K562 (cell line): ENCODE measurements at regions not wholly inside any gene's neighbourhood (a gene's known extent, or its start where the extent isn't known, plus 50 kb on each side); places are given as distances from the start of the nearest gene placed in this dataset.

Experiments used
- ATAC-seq: fragments of 200-7000 bp; cut with Tn5 transposase; 3 replicates; pipeline ENCODE4 v1.9.1; 2020; ENCODE audit warnings: moderate library complexity
- BruUV-seq: library from RNA; stranded (reverse); fragments of 400-500 nt; replicated peaks from 2 replicates; lab custom pipeline; 2021; lab: Mats Ljungman, UMichigan
- CTCF ChIA-PET: fragments of 300-600 bp; formaldehyde crosslinking; extraction: SDS; loops from one replicate; lab custom pipeline; 2021; ENCODE audit warnings: low intra/inter-chr PET ratio; lab: Yijun Ruan, JAX
- POLR2A ChIA-PET: fragments of 300-600, 350-650 bp; sonication (Branson Sonifier 250); formaldehyde crosslinking; extraction: SDS; loops from one replicate; lab custom pipeline; 2021; ENCODE audit warnings: antibody characterized with exemption, inconsistent platforms; lab: Yijun Ruan, JAX
- DNase-seq, 4 experiments: peaks; one replicate each; pipeline versions ENCODE4 v3.0.0 to v3.0.0-alpha.2; 2011 to 2018; ENCODE audit warnings: low spot score in 3 of 4, mixed read lengths in 3 of 4; ENCODE audit errors: extremely low read depth in 1 of 4
- FAIRE-seq: peaks from 2 replicates; lab custom pipeline; 2011; peaks lifted over from hg19 to GRCh38; lab: Jason Lieb, UNC
- H2AFZ ChIP-seq: 2 replicates; pipeline ENCODE4 v1.6.0; 2011; ENCODE audit warnings: low read depth, low read length, control low read depth, inconsistent platforms
- H3K27ac ChIP-seq: fragments of 200-600 bp; 3 replicates; pipeline ENCODE4 v1.8.0; 2011; ENCODE audit warnings: low read depth, mild to moderate bottlenecking, control low read depth, inconsistent platforms, low read length, moderate library complexity, mixed read lengths; ENCODE audit errors: extremely low read depth
- H3K27me3 ChIP-seq, 2 experiments: fragments of 300-600 bp in 1 of 2; 2 replicates in 1 of 2; 3 replicates in 1 of 2; pipeline versions ENCODE4 v1.6.0 to v1.8.0; 2011; ENCODE audit warnings: inconsistent platforms in 2 of 2, low read length in 2 of 2, mild to moderate bottlenecking in 1 of 2, mixed read lengths in 1 of 2, moderate library complexity in 1 of 2; ENCODE audit not compliant: control insufficient read depth in 2 of 2, insufficient read depth in 2 of 2
- H3K36me3 ChIP-seq: fragments of 300-600 bp; 3 replicates; pipeline ENCODE4 v1.8.0; 2011; ENCODE audit warnings: mild to moderate bottlenecking, low read length, inconsistent platforms; ENCODE audit not compliant: control insufficient read depth, insufficient read depth
- H3K4me1 ChIP-seq, 2 experiments: fragments of 200-600 bp in 1 of 2; replicated peaks in 1 of 2; 2 replicates in 1 of 2; 3 replicates in 1 of 2; pipeline versions ENCODE4 v1.5.1 to v1.8.0; 2011; ENCODE audit warnings: inconsistent platforms in 2 of 2, low read length in 2 of 2, mild to moderate bottlenecking in 1 of 2, mixed read lengths in 1 of 2, moderate library complexity in 1 of 2; ENCODE audit not compliant: control insufficient read depth in 2 of 2, insufficient read depth in 2 of 2
- H3K4me2 ChIP-seq: 2 replicates; pipeline ENCODE4 v1.6.1; 2011; ENCODE audit warnings: low read length, control low read depth, inconsistent platforms, mixed read lengths; ENCODE audit not compliant: insufficient read depth
- H3K4me3 ChIP-seq: fragments of 200-600 bp; sonication (generic), shearing (Covaris generic); 2 replicates; pipeline ENCODE4 v1.5.1; 2016; ENCODE audit warnings: control low read depth, inconsistent platforms
- H3K79me2 ChIP-seq: fragments of 200-600 bp; 3 replicates; pipeline ENCODE4 v1.8.0; 2011; ENCODE audit warnings: low read length, inconsistent platforms; ENCODE audit not compliant: control insufficient read depth, insufficient read depth
- H3K9ac ChIP-seq, 2 experiments: 2 replicates each; pipeline versions ENCODE4 v1.6.0 to v1.6.1; 2011; ENCODE audit warnings: low read depth in 2 of 2, low read length in 2 of 2, control low read depth in 1 of 2, inconsistent platforms in 1 of 2, mild to moderate bottlenecking in 1 of 2, mixed read lengths in 1 of 2; ENCODE audit not compliant: insufficient read depth in 1 of 2
- H3K9me1 ChIP-seq: one replicate; pipeline ENCODE4 v1.6.0; 2011; ENCODE audit warnings: inconsistent platforms, mild to moderate bottlenecking, low read length, moderate library complexity; ENCODE audit not compliant: control insufficient read depth, insufficient read depth
- H3K9me3 ChIP-seq: replicated peaks from 2 replicates; pipeline ENCODE4 v1.5.1; 2011; ENCODE audit warnings: low read depth, low read length, inconsistent platforms; ENCODE audit not compliant: control insufficient read depth, insufficient read depth
- H4K20me1 ChIP-seq: replicated peaks from 2 replicates; pipeline ENCODE4 v1.6.1; 2011; ENCODE audit warnings: low read length, inconsistent platforms, mixed read lengths; ENCODE audit not compliant: control insufficient read depth, insufficient read depth
- E2F6 ChIP-seq, 2 experiments: IDR thresholded peaks; 2 replicates each; pipeline ENCODE4 v1.6.1; 2011; ENCODE audit warnings: borderline replicate concordance in 1 of 2, control low read depth in 1 of 2, low read depth in 1 of 2, low read length in 1 of 2, mild to moderate bottlenecking in 1 of 2, mixed read lengths in 1 of 2, moderate library complexity in 1 of 2; ENCODE audit not compliant: insufficient read depth in 1 of 2, insufficient read length in 1 of 2, poor library complexity in 1 of 2, severe bottlenecking in 1 of 2; ENCODE audit errors: extremely low read depth in 1 of 2
- ETS1 ChIP-seq: conservative IDR thresholded peaks from 2 replicates; pipeline ENCODE4 v1.6.1; 2011; ENCODE audit warnings: low read depth, mild to moderate bottlenecking, low read length; ENCODE audit not compliant: control insufficient read depth
- FOXA1 ChIP-seq: fragments of 450-650 bp; IDR thresholded peaks from 2 replicates; pipeline ENCODE4 v1.6.1; 2016; ENCODE audit warnings: mild to moderate bottlenecking, borderline replicate concordance
- NBN ChIP-seq: fragments of 450-650 bp; IDR thresholded peaks from 2 replicates; pipeline ENCODE4 v1.6.1; 2016; ENCODE audit warnings: low read depth, mild to moderate bottlenecking
- NONO ChIP-seq, 2 experiments: fragments of 200-400 bp in 1 of 2; fragments of 450-650 bp in 1 of 2; formaldehyde crosslinking in 1 of 2; IDR thresholded peaks; 2 replicates each; pipeline ENCODE4 v1.6.1; 2017; ENCODE audit warnings: low read depth in 2 of 2, mild to moderate bottlenecking in 2 of 2, moderate library complexity in 2 of 2, low read length in 1 of 2
- RBM22 ChIP-seq: fragments of 200-400 bp; formaldehyde crosslinking; IDR thresholded peaks from 2 replicates; pipeline ENCODE4 v1.6.1; 2018; ENCODE audit warnings: low read length, low read depth; ENCODE audit not compliant: poor library complexity, severe bottlenecking
- RFX5 ChIP-seq: IDR thresholded peaks from 2 replicates; pipeline ENCODE4 v1.6.1; 2011; ENCODE audit warnings: low read depth, mild to moderate bottlenecking, improper control_type of control experiment, low read length
- SAFB ChIP-seq: fragments of 200-400 bp; formaldehyde crosslinking; IDR thresholded peaks from 2 replicates; pipeline ENCODE4 v1.6.1; 2017; ENCODE audit warnings: low read depth, low read length, borderline replicate concordance
- SPI1 ChIP-seq: IDR thresholded peaks from 2 replicates; pipeline ENCODE4 v1.6.1; 2011; ENCODE audit warnings: low read depth, low read length, control low read depth, borderline replicate concordance
- SRSF7 ChIP-seq: fragments of 200-400 bp; formaldehyde crosslinking; optimal IDR thresholded peaks from 2 replicates; pipeline ENCODE3; 2017; ENCODE audit warnings: mild to moderate bottlenecking, low read depth, low read length
- TSC22D4 ChIP-seq: fragments of 450-650 bp; IDR thresholded peaks from 2 replicates; pipeline ENCODE4 v1.6.1; 2016; ENCODE audit warnings: missing genetic modification characterization, missing biosample characterization, control low read depth
- XRCC4 ChIP-seq: IDR thresholded peaks from one replicate; pipeline ENCODE4 v1.6.1; 2011; ENCODE audit not compliant: insufficient read depth, insufficient read length; ENCODE audit errors: extremely low read depth
- ZNF146 ChIP-seq: IDR thresholded peaks from one replicate; pipeline ENCODE4 v1.6.1; 2018; ENCODE audit warnings: missing compliant biosample characterization; ENCODE audit not compliant: unreplicated experiment
- ZNF384 ChIP-seq: IDR thresholded peaks from 2 replicates; pipeline ENCODE4 v1.6.1; 2012; ENCODE audit warnings: low read depth, low read length, improper control_type of control experiment
- ZNF696 ChIP-seq: fragments of 250-450 bp; sonication (Bioruptor Pico); conservative IDR thresholded peaks from 2 replicates; pipeline ENCODE4 v1.4.0; 2020; ENCODE audit warnings: mild to moderate bottlenecking, moderate library complexity
- ZNF764 ChIP-seq: fragments of 250-450 bp; sonication (Bioruptor Pico); IDR thresholded peaks from 2 replicates; pipeline ENCODE4 v1.4.0; 2020; ENCODE audit warnings: low read depth, mild to moderate bottlenecking, moderate library complexity
- WGBS: fragments of 100-300 bp; shearing (Covaris generic); methylation state at CpG from one replicate; pipeline ENCODE4 v1.1.6; 2016; ENCODE audit warnings: low coverage, mixed read lengths; ENCODE audit not compliant: insufficient coverage; ENCODE audit errors: missing lambda C conversion rate; 5-methylcytosine and 5-hydroxymethylcytosine counted together
- in situ Hi-C: fragments of 300-500 bp; cut with MboI; formaldehyde crosslinking; loops from 4 replicates; pipeline ENCODE4 v1.15.0; 2018; ENCODE audit warnings: inconsistent platforms, mixed read lengths
- intact Hi-C: fragments of 100-400 bp; cut with micrococcal nuclease; formaldehyde crosslinking; loops from 2 replicates; pipeline ENCODE4 v1.14.2; 2022
- TF ChIP-seq, protein P1 (sequence below): fragments of 200-800 bp; sonication (Bioruptor generic); IDR thresholded peaks from 2 replicates; pipeline ENCODE4 v1.6.1; 2017; ENCODE audit warnings: missing genetic modification characterization, missing compliant biosample characterization
- TF ChIP-seq, protein P2 (sequence below), 2 experiments: fragments of 450-650 bp; conservative IDR thresholded peaks; 2 replicates each; pipeline ENCODE4 v1.6.1; 2017; ENCODE audit warnings: mild to moderate bottlenecking in 2 of 2, moderate library complexity in 2 of 2

DNA sequence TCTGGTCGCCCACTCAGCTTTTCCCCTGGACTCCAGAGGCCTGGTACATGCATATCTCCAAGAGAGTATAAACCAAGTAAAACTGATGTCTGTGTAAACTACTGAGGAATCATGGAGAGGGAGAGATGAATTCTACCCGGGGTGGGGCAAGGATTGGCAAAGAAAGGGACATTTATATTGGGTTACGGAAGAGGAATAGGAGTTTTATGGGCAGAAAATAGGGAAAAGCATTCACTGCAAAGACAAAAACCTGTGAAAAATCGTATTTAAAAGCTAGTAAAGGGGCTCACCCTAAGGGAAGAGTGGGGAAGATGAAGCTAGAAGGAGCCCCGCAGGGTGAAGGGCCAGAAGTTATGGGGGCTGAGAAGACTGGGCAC, 248.0 kb upstream of the KLF4 start:
- no peaks in the 10 kb centered on the region for H3K9me3 ChIP-seq
- H3K9ac ChIP-seq: no peak overlapping the region
- H3K4me2 ChIP-seq: no peak overlapping the region
- no TSS peak for BruUV-seq
- in situ Hi-C loops (no loop called here), intact Hi-C loops (no loop called here)
- H3K27ac ChIP-seq: no peak overlapping the region
- H3K27me3 ChIP-seq: peaks cover 15 to 53% of the 10 kb centered on the region in 2 experiments
- no peaks in the 10 kb centered on the region for H3K79me2 ChIP-seq
- ChIA-PET CTCF (no interaction called here), POLR2A (interaction anchor here (0.8 to 0.9 kb wide), 2 partner anchors 103 to 1688 kb away, joined by 3 read pairs; no protein-coding TSS in a partner anchor)
- 20% methylated on average over 5 of the region's 5 CpGs for WGBS
- ATAC-seq (no peak), FAIRE-seq (no peak), DNase-seq (no peak)
- H3K4me1 ChIP-seq: peaks cover 0 to 4% of the 10 kb centered on the region in 2 experiments; a peak in 2 of 5 replicates
- H2AFZ ChIP-seq: no peak overlapping the region
- H3K36me3 ChIP-seq: no peaks in the 10 kb centered on the region
- no peaks in the 10 kb centered on the region for H4K20me1 ChIP-seq
- H3K4me3 ChIP-seq: no peak overlapping the region
- no peaks in the 10 kb centered on the region for H3K9me1 ChIP-seq
- no peak for TF ChIP-seq TSC22D4 (tag)
- TF ChIP-seq ZNF696: no peak
- TF ChIP-seq, protein P1, sequence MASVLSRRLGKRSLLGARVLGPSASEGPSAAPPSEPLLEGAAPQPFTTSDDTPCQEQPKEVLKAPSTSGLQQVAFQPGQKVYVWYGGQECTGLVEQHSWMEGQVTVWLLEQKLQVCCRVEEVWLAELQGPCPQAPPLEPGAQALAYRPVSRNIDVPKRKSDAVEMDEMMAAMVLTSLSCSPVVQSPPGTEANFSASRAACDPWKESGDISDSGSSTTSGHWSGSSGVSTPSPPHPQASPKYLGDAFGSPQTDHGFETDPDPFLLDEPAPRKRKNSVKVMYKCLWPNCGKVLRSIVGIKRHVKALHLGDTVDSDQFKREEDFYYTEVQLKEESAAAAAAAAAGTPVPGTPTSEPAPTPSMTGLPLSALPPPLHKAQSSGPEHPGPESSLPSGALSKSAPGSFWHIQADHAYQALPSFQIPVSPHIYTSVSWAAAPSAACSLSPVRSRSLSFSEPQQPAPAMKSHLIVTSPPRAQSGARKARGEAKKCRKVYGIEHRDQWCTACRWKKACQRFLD (CRISPR knock-in tag): no peak
- TF ChIP-seq RFX5: no peak
- TF ChIP-seq ZNF384: no peak
- TF ChIP-seq SRSF7: no peak
- no peak for TF ChIP-seq NBN
- TF ChIP-seq, protein P2, sequence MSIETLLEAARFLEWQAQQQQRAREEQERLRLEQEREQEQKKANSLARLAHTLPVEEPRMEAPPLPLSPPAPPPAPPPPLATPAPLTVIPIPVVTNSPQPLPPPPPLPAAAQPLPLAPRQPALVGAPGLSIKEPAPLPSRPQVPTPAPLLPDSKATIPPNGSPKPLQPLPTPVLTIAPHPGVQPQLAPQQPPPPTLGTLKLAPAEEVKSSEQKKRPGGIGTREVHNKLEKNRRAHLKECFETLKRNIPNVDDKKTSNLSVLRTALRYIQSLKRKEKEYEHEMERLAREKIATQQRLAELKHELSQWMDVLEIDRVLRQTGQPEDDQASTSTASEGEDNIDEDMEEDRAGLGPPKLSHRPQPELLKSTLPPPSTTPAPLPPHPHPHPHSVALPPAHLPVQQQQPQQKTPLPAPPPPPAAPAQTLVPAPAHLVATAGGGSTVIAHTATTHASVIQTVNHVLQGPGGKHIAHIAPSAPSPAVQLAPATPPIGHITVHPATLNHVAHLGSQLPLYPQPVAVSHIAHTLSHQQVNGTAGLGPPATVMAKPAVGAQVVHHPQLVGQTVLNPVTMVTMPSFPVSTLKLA (conservative IDR thresholded peaks at IDR 0.05): no peak
- no peak for TF ChIP-seq FOXA1
- TF ChIP-seq ZNF764: no peak
- TF ChIP-seq ETS1: no peak
- no peak for TF ChIP-seq ZNF146 (CRISPR knock-in tag)
- TF ChIP-seq NONO (IDR thresholded peaks at IDR 0.05; ENCODE audit: low read depth in 2 of 2, low read length in 1 of 2): no peak
- no peak for TF ChIP-seq RBM22
- TF ChIP-seq XRCC4: no peak
- no peak for TF ChIP-seq E2F6 (IDR thresholded peaks at IDR 0.05; ENCODE audit: borderline replicate concordance in 1 of 2, extremely low read depth in 1 of 2, insufficient read depth in 1 of 2, insufficient read length in 1 of 2, low read depth in 1 of 2, low read length in 1 of 2, poor library complexity in 1 of 2, severe bottlenecking in 1 of 2)
- no peak for TF ChIP-seq SPI1
- no peak for TF ChIP-seq SAFB
